HepG2 (cell line): ENCODE measurements at regions not wholly inside any gene's neighbourhood (a gene's known extent, or its start where the extent isn't known, plus 50 kb on each side); places are given as distances from the start of the nearest gene placed in this dataset.

Source experiments
- ATAC-seq: fragments of 200-7000 bp; cut with Tn5 transposase; 3 replicates; pipeline ENCODE4 v1.9.1; 2020; ENCODE audit warnings: mild to moderate bottlenecking, moderate library complexity
- BruUV-seq: library from RNA; stranded (reverse); fragments of 400-500 nt; replicated peaks from 2 replicates; lab custom pipeline; 2021; lab: Mats Ljungman, UMichigan
- CTCF ChIA-PET: fragments of 300-600 bp; formaldehyde crosslinking; extraction: SDS; loops from one replicate; lab custom pipeline; 2021; ENCODE audit warnings: low total read pairs, inconsistent platforms, low intra/inter-chr PET ratio; lab: Yijun Ruan, JAX
- POLR2A ChIA-PET: fragments of 350-600 bp; sonication (Branson Sonifier 250); formaldehyde crosslinking; loops from one replicate; lab custom pipeline; 2020; ENCODE audit warnings: antibody characterized with exemption, inconsistent platforms; lab: Yijun Ruan, JAX
- DNase-seq: peaks from one replicate; pipeline ENCODE4 v3.0.0-alpha.2; 2015; ENCODE audit warnings: low spot score
- FAIRE-seq: peaks from 3 replicates; lab custom pipeline; 2011; peaks lifted over from hg19 to GRCh38; lab: Jason Lieb, UNC
- H2AFZ ChIP-seq: one replicate; pipeline ENCODE4 v1.6.1; 2011; ENCODE audit warnings: low read length, inconsistent platforms
- H3K27ac ChIP-seq: fragments of 300-600 bp; 3 replicates; pipeline ENCODE4 v1.8.0; 2011; ENCODE audit warnings: mixed run types, mild to moderate bottlenecking, mixed read lengths, low read length, inconsistent platforms; ENCODE audit not compliant: insufficient read depth; ENCODE audit errors: extremely low read length
- H3K27me3 ChIP-seq, 2 experiments: fragments of 200-600 bp in 1 of 2; 2 replicates in 1 of 2; 3 replicates in 1 of 2; pipeline versions ENCODE4 v1.6.0 to v1.8.0; 2011; ENCODE audit warnings: low read length in 2 of 2, mild to moderate bottlenecking in 2 of 2, moderate library complexity in 2 of 2, inconsistent platforms in 1 of 2; ENCODE audit not compliant: insufficient read depth in 2 of 2, control insufficient read depth in 1 of 2
- H3K36me3 ChIP-seq, 2 experiments: fragments of 200-600 bp in 1 of 2; replicated peaks in 1 of 2; 2 replicates in 1 of 2; 3 replicates in 1 of 2; pipeline versions ENCODE4 v1.5.1 to v1.8.0; 2011; ENCODE audit warnings: low read length in 2 of 2, inconsistent platforms in 1 of 2; ENCODE audit not compliant: insufficient read depth in 2 of 2, control insufficient read depth in 1 of 2
- H3K4me1 ChIP-seq: 2 replicates; pipeline ENCODE4 v1.5.1; 2012; ENCODE audit warnings: low read length, inconsistent platforms; ENCODE audit not compliant: insufficient read depth
- H3K4me2 ChIP-seq: 2 replicates; pipeline ENCODE4 v1.6.0; 2011; ENCODE audit warnings: low read depth, low read length, inconsistent platforms
- H3K4me3 ChIP-seq, 3 experiments: fragments of 200-600 bp in 1 of 3; sonication (generic), shearing (Covaris generic) in 1 of 3; replicated peaks in 1 of 3; 2 replicates each; pipeline ENCODE4 v1.5.1; 2011 to 2016; ENCODE audit warnings: low read length in 3 of 3, inconsistent platforms in 2 of 3, low read depth in 2 of 3, mild to moderate bottlenecking in 2 of 3, control low read depth in 1 of 3, mixed read lengths in 1 of 3; ENCODE audit not compliant: insufficient read depth in 1 of 3
- H3K79me2 ChIP-seq: one replicate; pipeline ENCODE4 v1.6.1; 2011; ENCODE audit warnings: low read length, inconsistent platforms; ENCODE audit not compliant: insufficient read depth
- H3K9ac ChIP-seq: 2 replicates; pipeline ENCODE4 v1.6.0; 2011; ENCODE audit warnings: mild to moderate bottlenecking, low read depth, low read length, inconsistent platforms; ENCODE audit not compliant: insufficient read depth
- H3K9me3 ChIP-seq: 2 replicates; pipeline ENCODE4 v1.5.1; 2012; ENCODE audit warnings: mild to moderate bottlenecking, low read length
- H4K20me1 ChIP-seq: 2 replicates; pipeline ENCODE4 v1.6.0; 2011; ENCODE audit warnings: inconsistent platforms, mild to moderate bottlenecking, low read length, moderate library complexity; ENCODE audit not compliant: insufficient read depth
- ARID4A ChIP-seq: sonication (generic); formaldehyde crosslinking; IDR thresholded peaks from 2 replicates; pipeline ENCODE4 v1.5.0; 2020; ENCODE audit warnings: mild to moderate bottlenecking, missing genetic modification reagents, borderline replicate concordance
- CREB1 ChIP-seq, 2 experiments: fragments of 450-650 bp in 1 of 2; IDR thresholded peaks; 2 replicates each; pipeline ENCODE4 v1.6.1; 2016 to 2017; ENCODE audit warnings: control low read depth in 1 of 2, mild to moderate bottlenecking in 1 of 2, missing compliant biosample characterization in 1 of 2, missing genetic modification characterization in 1 of 2
- FOXO1 ChIP-seq: sonication (generic); formaldehyde crosslinking; IDR thresholded peaks from 2 replicates; pipeline ENCODE4 v1.4.0; 2020; ENCODE audit warnings: missing genetic modification reagents
- HOXA3 ChIP-seq: sonication (generic); formaldehyde crosslinking; IDR thresholded peaks from 2 replicates; pipeline ENCODE4 v1.5.0; 2020; ENCODE audit warnings: missing genetic modification reagents
- HOXA9 ChIP-seq: sonication (generic); formaldehyde crosslinking; IDR thresholded peaks from 2 replicates; pipeline ENCODE4 v1.8.1; 2022; ENCODE audit warnings: missing genetic modification reagents, mild to moderate bottlenecking, moderate library complexity, borderline replicate concordance
- KDM5B ChIP-seq: sonication (generic); formaldehyde crosslinking; IDR thresholded peaks from 2 replicates; pipeline ENCODE4 v1.4.0; 2020; ENCODE audit warnings: missing genetic modification reagents, mild to moderate bottlenecking, borderline replicate concordance
- TAF1 ChIP-seq: sonication (generic); formaldehyde crosslinking; IDR thresholded peaks from 2 replicates; pipeline ENCODE4 v1.4.0; 2020; ENCODE audit warnings: missing genetic modification reagents
- YEATS4 ChIP-seq: sonication (generic); formaldehyde crosslinking; IDR thresholded peaks from 2 replicates; pipeline ENCODE4 v1.4.0; 2020; ENCODE audit warnings: missing genetic modification reagents, borderline replicate concordance
- ZNF12 ChIP-seq: sonication (generic); formaldehyde crosslinking; IDR thresholded peaks from 2 replicates; pipeline ENCODE4 v1.5.0; 2020; ENCODE audit warnings: missing genetic modification reagents
- ZNF512B ChIP-seq: sonication (generic); formaldehyde crosslinking; IDR thresholded peaks from 2 replicates; pipeline ENCODE4 v1.5.1; 2020; ENCODE audit warnings: missing genetic modification reagents, mild to moderate bottlenecking, borderline replicate concordance
- ZNF687 ChIP-seq: sonication (generic); formaldehyde crosslinking; IDR thresholded peaks from 2 replicates; pipeline ENCODE4 v1.5.1; 2020; ENCODE audit warnings: mild to moderate bottlenecking, missing genetic modification reagents, moderate library complexity
- WGBS: methylation state at CpG from one replicate; pipeline ENCODE4 v1.1.6; 2017; ENCODE audit warnings: low lambda C conversion rate; 5-methylcytosine and 5-hydroxymethylcytosine counted together
- in situ Hi-C: cut with HindIII; loops from 2 replicates; pipeline ENCODE4 v1.10.0; 2017; ENCODE audit warnings: low pct_unique_long_range_greater_than_20kb; ENCODE audit not compliant: extremely low pct_ligation_motif_present
- intact Hi-C: fragments of 100-400 bp; cut with micrococcal nuclease; formaldehyde crosslinking; loops from one replicate; pipeline ENCODE4 v1.10.0; 2022; ENCODE audit not compliant: unreplicated experiment

GRCh38 chr12:89250213-89250612, 102.1 kb downstream of the DUSP6 start:
- CTCF ChIA-PET = no interaction called here
- no peak for ATAC-seq
- Histone ChIP-seq H2AFZ (no peak overlapping the region), H3K9ac (no peak overlapping the region), H3K9me3 (no peaks in the 10 kb centered on the region), H3K4me2 (no peak overlapping the region), H3K79me2 (no peaks in the 10 kb centered on the region), H3K27me3 (no peaks in the 10 kb centered on the region), H3K4me3 (no peak overlapping the region), H3K36me3 (no peaks in the 10 kb centered on the region), H4K20me1 (no peaks in the 10 kb centered on the region), H3K27ac (no peak overlapping the region), H3K4me1 (peaks cover 12% of the 10 kb centered on the region)
- intact Hi-C loops = no loop called here
- TF ChIP-seq KDM5B (CRISPR knock-in tag) (no peak), TAF1 (CRISPR knock-in tag) (no peak), ZNF687 (CRISPR knock-in tag) (no peak), ZNF12 (no peak), HOXA9 (CRISPR knock-in tag) (no peak), YEATS4 (CRISPR knock-in tag) (no peak), FOXO1 (CRISPR knock-in tag) (no peak), ZNF512B (CRISPR knock-in tag) (no peak), HOXA3 (no peak), CREB1 (IDR thresholded peaks at IDR 0.05) (no peak), CREB1 (CRISPR knock-in tag; IDR thresholded peaks at IDR 0.05) (no peak), ARID4A (CRISPR knock-in tag) (no peak)
- no TSS peak for BruUV-seq
- WGBS = 23% methylated on average over 2 of the region's 2 CpGs
- in situ Hi-C loops = no loop called here
- no peak for DNase-seq
- FAIRE-seq = no peak
- POLR2A ChIA-PET = no interaction called here
